IMR-90 (cell line): ENCODE measurements at regions not wholly inside any gene's neighbourhood (a gene's known extent, or its start where the extent isn't known, plus 50 kb on each side); places are given as distances from the start of the nearest gene placed in this dataset.

Experiments
- ATAC-seq: fragments of 200-7000 bp; cut with Tn5 transposase; 2 replicates; pipeline ENCODE4 v1.9.1; 2020; ENCODE audit warnings: low read depth, mild to moderate bottlenecking, moderate library complexity
- BruUV-seq: library from RNA; stranded (reverse); fragments of 400-500 nt; replicated peaks from 2 replicates; lab custom pipeline; 2021; lab: Mats Ljungman, UMichigan
- CTCF ChIA-PET: fragments of 300-600 bp; formaldehyde crosslinking; extraction: SDS; loops from one replicate; lab custom pipeline; 2021; ENCODE audit warnings: antibody characterized with exemption; lab: Yijun Ruan, JAX
- POLR2A ChIA-PET: fragments of 300-600 bp; sonication (Branson Sonifier 250); formaldehyde crosslinking; loops from one replicate; lab custom pipeline; 2022; ENCODE audit warnings: antibody characterized with exemption; ENCODE audit not compliant: unreplicated experiment; lab: Charles Lee
- DNase-seq: peaks from one replicate; pipeline ENCODE4 v3.0.0; 2013
- H2AFZ ChIP-seq: replicated peaks from 2 replicates; pipeline ENCODE3; 2013; ENCODE audit warnings: low read length, mild to moderate bottlenecking; ENCODE audit not compliant: poor library complexity
- H2AK5ac ChIP-seq: 2 replicates; pipeline ENCODE4 v1.6.1; 2013; ENCODE audit warnings: low read depth, low read length, inconsistent platforms
- H2AK9ac ChIP-seq: replicated peaks from 2 replicates; pipeline ENCODE3; 2013; ENCODE audit warnings: mild to moderate bottlenecking, low read depth, low read length, moderate library complexity; ENCODE audit not compliant: poor library complexity
- H2BK120ac ChIP-seq: 2 replicates; pipeline ENCODE4 v1.6.1; 2013; ENCODE audit warnings: low read depth, low read length, inconsistent platforms
- H2BK15ac ChIP-seq: 3 replicates; pipeline ENCODE4 v1.6.1; 2013; ENCODE audit warnings: low read depth, low read length, inconsistent platforms
- H2BK20ac ChIP-seq: 2 replicates; pipeline ENCODE4 v1.6.1; 2013; ENCODE audit warnings: low read depth, mild to moderate bottlenecking, inconsistent platforms, low read length, moderate library complexity
- H2BK5ac ChIP-seq: 2 replicates; pipeline ENCODE4 v1.6.1; 2013; ENCODE audit warnings: mild to moderate bottlenecking, low read depth, low read length, inconsistent platforms; ENCODE audit not compliant: poor library complexity, severe bottlenecking
- H3K14ac ChIP-seq: replicated peaks from 2 replicates; pipeline ENCODE4 v1.6.1; 2013; ENCODE audit warnings: low read depth, low read length, inconsistent platforms
- H3K18ac ChIP-seq: 2 replicates; pipeline ENCODE4 v1.6.1; 2013; ENCODE audit warnings: low read depth, low read length, control low read depth
- H3K23ac ChIP-seq: 2 replicates; pipeline ENCODE4 v1.6.1; 2013; ENCODE audit warnings: low read depth, low read length, inconsistent platforms
- H3K27ac ChIP-seq: 2 replicates; pipeline ENCODE4 v1.5.1; 2013; ENCODE audit warnings: mild to moderate bottlenecking, control low read depth, low read length; ENCODE audit not compliant: insufficient read depth
- H3K27me3 ChIP-seq: 2 replicates; pipeline ENCODE4 v1.6.1; 2013; ENCODE audit warnings: low read length; ENCODE audit not compliant: control insufficient read depth, insufficient read depth
- H3K36me3 ChIP-seq: 2 replicates; pipeline ENCODE4 v1.6.1; 2013; ENCODE audit warnings: low read length, mixed read lengths; ENCODE audit not compliant: control insufficient read depth, insufficient read depth
- H3K4ac ChIP-seq: 2 replicates; pipeline ENCODE4 v1.6.1; 2013; ENCODE audit warnings: low read depth, low read length, inconsistent platforms
- H3K4me1 ChIP-seq: 2 replicates; pipeline ENCODE4 v1.6.1; 2013; ENCODE audit warnings: low read length, mixed read lengths; ENCODE audit not compliant: control insufficient read depth, insufficient read depth
- H3K4me2 ChIP-seq: 2 replicates; pipeline ENCODE4 v1.6.1; 2013; ENCODE audit warnings: low read depth, mild to moderate bottlenecking, control low read depth, low read length, moderate library complexity
- H3K4me3 ChIP-seq: 2 replicates; pipeline ENCODE4 v1.5.1; 2013; ENCODE audit warnings: low read depth, mild to moderate bottlenecking, control low read depth, low read length, moderate library complexity; ENCODE audit not compliant: insufficient read depth
- H3K56ac ChIP-seq: 2 replicates; pipeline ENCODE4 v1.6.1; 2013; ENCODE audit warnings: low read length, inconsistent platforms; ENCODE audit not compliant: insufficient read depth; ENCODE audit errors: extremely low read depth
- H3K79me1 ChIP-seq, 2 experiments: 2 replicates each; pipeline ENCODE4 v1.6.1; 2013; ENCODE audit warnings: low read length in 2 of 2, inconsistent platforms in 1 of 2, low read depth in 1 of 2
- H3K9ac ChIP-seq: 2 replicates; pipeline ENCODE4 v1.6.1; 2013; ENCODE audit warnings: low read depth, low read length, control low read depth
- H3K9me1 ChIP-seq: 2 replicates; pipeline ENCODE4 v1.6.1; 2013; ENCODE audit warnings: low read length, inconsistent platforms; ENCODE audit not compliant: insufficient read depth
- H3K9me3 ChIP-seq: 2 replicates; pipeline ENCODE4 v1.6.1; 2013; ENCODE audit warnings: low read length; ENCODE audit not compliant: control insufficient read depth, insufficient read depth
- H4K20me1 ChIP-seq: 2 replicates; pipeline ENCODE4 v1.6.1; 2013; ENCODE audit warnings: low read length, inconsistent platforms; ENCODE audit not compliant: insufficient read depth
- H4K5ac ChIP-seq: 2 replicates; pipeline ENCODE4 v1.6.1; 2013; ENCODE audit warnings: mild to moderate bottlenecking, low read depth, low read length, control low read depth
- H4K8ac ChIP-seq, 2 experiments: 2 replicates each; pipeline ENCODE4 v1.6.1; 2013; ENCODE audit warnings: low read depth in 2 of 2, low read length in 2 of 2, control low read depth in 1 of 2, inconsistent platforms in 1 of 2
- H4K91ac ChIP-seq: 2 replicates; pipeline ENCODE4 v1.6.1; 2013; ENCODE audit warnings: low read depth, low read length, inconsistent platforms; ENCODE audit not compliant: insufficient read depth
- CEBPB ChIP-seq: IDR thresholded peaks from 2 replicates; pipeline ENCODE4 v1.6.1; 2012; ENCODE audit warnings: low read depth, low read length, improper control_type of control experiment
- CHD1 ChIP-seq: IDR thresholded peaks from 2 replicates; pipeline ENCODE4 v1.6.1; 2012; ENCODE audit warnings: low read depth, low read length, improper control_type of control experiment
- FOS ChIP-seq: fragments of 150-350 bp; IDR thresholded peaks from 2 replicates; pipeline ENCODE4 v1.6.1; 2016; ENCODE audit warnings: low read depth, low read length
- MAFK ChIP-seq: IDR thresholded peaks from 2 replicates; pipeline ENCODE4 v1.6.1; 2012; ENCODE audit warnings: low read depth, low read length, improper control_type of control experiment
- NFE2L2 ChIP-seq: fragments of 150-350 bp; IDR thresholded peaks from 2 replicates; pipeline ENCODE4 v1.6.1; 2016; ENCODE audit warnings: low read depth, mild to moderate bottlenecking, low read length
- POLR2A ChIP-seq: IDR thresholded peaks from 2 replicates; pipeline ENCODE4 v1.6.1; 2012; ENCODE audit warnings: mild to moderate bottlenecking, low read depth, low read length
- RCOR1 ChIP-seq: IDR thresholded peaks from 2 replicates; pipeline ENCODE4 v1.6.1; 2012; ENCODE audit warnings: mild to moderate bottlenecking, low read length, improper control_type of control experiment; ENCODE audit not compliant: insufficient replicate concordance
- RFX5 ChIP-seq: IDR thresholded peaks from 2 replicates; pipeline ENCODE4 v1.8.0; 2012; ENCODE audit warnings: low read depth, mild to moderate bottlenecking, low read length, moderate library complexity
- WGBS, 2 experiments: methylation state at CpG; one replicate each; pipeline versions ENCODE4 v1.1.5 to v1.1.7; 2013; ENCODE audit warnings: missing lambda C conversion rate in 2 of 2; ENCODE audit not compliant: insufficient read length in 1 of 2; ENCODE audit errors: extremely low coverage in 2 of 2; 5-methylcytosine and 5-hydroxymethylcytosine counted together
- dilution Hi-C: fragments of 300-500 bp; cut with HindIII; formaldehyde crosslinking; loops from one replicate; pipeline ENCODE4 v1.14.3; 2018; ENCODE audit warnings: low sequenced_read_pairs; ENCODE audit not compliant: unreplicated experiment
- in situ Hi-C: fragments of 300-500 bp; cut with MboI; formaldehyde crosslinking; loops from 3 replicates; pipeline ENCODE4 v1.14.3; 2019; ENCODE audit warnings: low sequenced_read_pairs, inconsistent platforms, mixed read lengths
- intact Hi-C: fragments of 100-400 bp; cut with micrococcal nuclease; formaldehyde crosslinking; loops from 2 replicates; pipeline ENCODE4 v1.10.0; 2022

- H3K9me1 ChIP-seq = no peaks in the 10 kb centered on the region
- H3K56ac ChIP-seq = no peak overlapping the region
- POLR2A ChIA-PET = no interaction called here
- H4K20me1 ChIP-seq = no peaks in the 10 kb centered on the region
- in situ Hi-C loops (loop anchor here (5.0 kb wide), 1 partner anchor 386 kb away; no protein-coding TSS in a partner anchor), dilution Hi-C loops (no loop called here), intact Hi-C loops (no loop called here)
- ATAC-seq = no peak
- peaks cover 2% of the 10 kb centered on the region for H3K27me3 ChIP-seq
- no peak overlapping the region for H3K18ac ChIP-seq
- no peak overlapping the region for H2BK20ac ChIP-seq
- H3K9me3 ChIP-seq = no peaks in the 10 kb centered on the region
- no peak overlapping the region for H2AK5ac ChIP-seq
- H3K14ac ChIP-seq = no peak overlapping the region
- DNase-seq = no peak
- no peak overlapping the region for H4K91ac ChIP-seq
- no peak overlapping the region for H3K4ac ChIP-seq
- no peak for TF ChIP-seq MAFK
- no peak for TF ChIP-seq NFE2L2
- TF ChIP-seq CEBPB = no peak
- TF ChIP-seq CHD1 = no peak
- TF ChIP-seq FOS = no peak
- no peak for TF ChIP-seq RCOR1
- no peak for TF ChIP-seq POLR2A
- no peak for TF ChIP-seq RFX5
- H2BK15ac ChIP-seq = no peak overlapping the region
- H2BK120ac ChIP-seq = no peak overlapping the region
- no peak overlapping the region for H4K5ac ChIP-seq
- no peaks in the 10 kb centered on the region for H3K79me1 ChIP-seq
- H3K36me3 ChIP-seq = no peaks in the 10 kb centered on the region
- no peak overlapping the region for H3K23ac ChIP-seq
- H3K4me3 ChIP-seq = no peak overlapping the region
- no peak overlapping the region for H4K8ac ChIP-seq
- H3K9ac ChIP-seq = no peak overlapping the region
- no peaks in the 10 kb centered on the region for H3K4me1 ChIP-seq
- H2AK9ac ChIP-seq = no peak overlapping the region
- BruUV-seq = no TSS peak
- CTCF ChIA-PET = no interaction called here
- H3K4me2 ChIP-seq = no peak overlapping the region
- no peak overlapping the region for H3K27ac ChIP-seq
- no peak overlapping the region for H2AFZ ChIP-seq
- no peak overlapping the region for H2BK5ac ChIP-seq
- WGBS, 2 experiments = no CpG with 5 or more reads among the region's 6 CpGs
Measured at GRCh38 chr21:31583498-31583897, 76.0 kb upstream of the SOD1 start.
